ENCODE measurements at regions not wholly inside any gene's neighbourhood (a gene's known extent, or its start where the extent isn't known, plus 50 kb on each side); places are given as distances from the start of the nearest gene placed in this dataset.

DNA sequence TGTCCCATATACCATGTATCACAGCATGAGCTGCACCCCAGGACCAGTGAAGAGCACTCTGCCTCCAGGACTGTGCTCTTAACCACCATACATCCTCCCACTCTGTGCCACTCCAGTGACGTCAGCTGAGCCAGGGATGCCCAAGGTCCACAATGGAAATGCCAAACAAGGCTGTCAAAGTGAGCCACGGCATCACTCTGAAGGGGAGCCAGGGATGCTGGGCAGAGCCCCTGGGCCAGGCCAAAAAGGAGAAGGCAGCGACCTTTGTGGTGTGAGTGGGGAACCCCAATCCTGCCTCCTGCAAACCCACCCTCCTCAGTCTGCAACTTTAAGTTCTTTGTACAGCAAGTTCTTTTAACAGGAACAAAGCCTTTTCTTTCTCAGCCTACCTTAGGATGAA, 242.7 kb downstream of the SYK start:
- Histone ChIP-seq H3K36me3 (ENCODE audit: insufficient read depth) (no peaks in the 10 kb centered on the region), H3K27ac (ENCODE audit: low read depth) (no peak overlapping the region), H3K4me1 (ENCODE audit: insufficient read depth) (no peaks in the 10 kb centered on the region), H3K4me3 (ENCODE audit: low read depth, low read length) (no peak overlapping the region)
- WGBS, result 89% methylated on average over 3 of the region's 3 CpGs
- no peak for DNase-seq (ENCODE audit: extremely low spot score)

DNA sequence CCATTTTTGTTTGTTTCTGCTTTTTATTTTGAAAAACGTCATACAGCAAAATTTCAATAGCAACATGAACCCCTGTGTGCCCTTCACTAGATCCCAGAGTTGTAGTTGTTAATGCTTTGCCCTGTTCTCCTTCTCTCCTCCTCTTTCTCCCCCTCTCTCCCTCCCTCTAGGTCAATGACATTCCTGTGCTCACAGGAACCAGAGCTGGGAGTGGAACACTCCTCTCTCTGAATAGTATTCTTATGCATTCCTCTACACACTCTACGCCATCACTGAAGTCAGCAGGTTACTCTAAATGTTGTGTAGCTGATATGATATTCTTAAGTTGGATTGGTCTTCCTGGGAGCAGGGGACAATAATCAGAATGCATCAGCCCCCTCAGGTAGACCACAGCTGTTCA, 243.4 kb downstream of the SYK start:
- WGBS, result 83% methylated on average over 2 of the region's 2 CpGs
- H3K4me3 ChIP-seq (ENCODE audit: low read depth, low read length), result no peak overlapping the region
- no peak for DNase-seq (ENCODE audit: extremely low spot score)
- H3K27ac ChIP-seq (ENCODE audit: low read depth), result no peak overlapping the region
- H3K36me3 ChIP-seq (ENCODE audit: insufficient read depth), result no peaks in the 10 kb centered on the region
- H3K4me1 ChIP-seq (ENCODE audit: insufficient read depth), result no peaks in the 10 kb centered on the region

DNA sequence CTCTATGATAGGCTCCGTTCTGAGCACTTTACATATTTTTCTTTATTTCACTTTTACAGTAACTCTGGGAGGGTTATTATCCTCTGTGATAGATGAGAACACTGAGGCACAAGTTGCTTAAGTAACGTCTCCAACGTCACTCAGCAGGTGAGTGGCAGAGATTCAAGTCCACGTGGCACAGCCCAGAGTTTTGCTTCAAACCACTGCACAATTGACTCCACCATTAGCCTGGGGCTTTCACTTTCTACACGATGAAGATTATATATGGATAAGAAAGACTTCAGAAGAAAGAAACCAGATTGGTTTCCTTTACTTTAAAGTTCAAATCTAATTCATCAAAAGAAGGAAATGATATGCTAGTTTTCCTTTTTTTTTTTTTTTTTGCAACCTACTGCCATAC, 245.9 kb downstream of the SYK start:
- Histone ChIP-seq H3K27ac (ENCODE audit: low read depth) (no peak overlapping the region), H3K4me1 (ENCODE audit: insufficient read depth) (no peaks in the 10 kb centered on the region), H3K36me3 (ENCODE audit: insufficient read depth) (no peaks in the 10 kb centered on the region), H3K4me3 (ENCODE audit: low read depth, low read length) (no peak overlapping the region)
- 67% methylated on average over 5 of the region's 5 CpGs for WGBS
- DNase-seq (ENCODE audit: extremely low spot score), result no peak

DNA sequence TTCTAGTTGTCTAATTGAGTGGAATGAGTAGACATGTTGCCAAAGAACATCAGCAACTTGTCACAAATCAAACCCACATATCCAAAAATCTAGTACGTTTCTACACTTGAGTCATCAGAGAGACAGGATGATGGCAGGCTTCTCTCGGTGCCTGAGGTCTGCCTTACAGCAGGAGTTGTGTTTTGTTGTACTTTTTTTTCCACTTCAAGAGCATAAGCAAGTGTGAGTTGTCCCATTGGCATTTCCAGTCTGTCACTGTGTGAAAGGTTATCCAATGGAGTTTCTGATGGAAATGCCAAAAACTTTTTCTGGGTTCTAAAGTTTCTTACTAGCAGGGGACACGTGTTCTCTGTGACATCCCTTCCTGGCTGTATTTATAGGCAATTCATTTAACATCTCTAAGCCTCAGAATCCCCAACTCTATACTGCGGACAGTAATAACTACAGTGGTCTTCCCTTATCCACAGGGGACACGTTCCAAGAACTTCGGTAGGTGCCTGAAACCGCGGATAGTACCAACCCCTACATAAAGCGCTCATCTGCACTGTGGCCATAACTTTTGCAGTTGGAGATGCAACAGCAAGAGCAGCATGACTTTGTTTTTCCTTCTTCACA, 246.5 kb downstream of the SYK start:
- DNase-seq (ENCODE audit: extremely low spot score), result no peak
- WGBS, result 80% methylated on average over 9 of the region's 9 CpGs
- Histone ChIP-seq H3K27ac (ENCODE audit: low read depth) (no peak overlapping the region), H3K4me1 (ENCODE audit: insufficient read depth) (no peaks in the 10 kb centered on the region), H3K36me3 (ENCODE audit: insufficient read depth) (no peaks in the 10 kb centered on the region), H3K4me3 (ENCODE audit: low read depth, low read length) (no peak overlapping the region)

DNA sequence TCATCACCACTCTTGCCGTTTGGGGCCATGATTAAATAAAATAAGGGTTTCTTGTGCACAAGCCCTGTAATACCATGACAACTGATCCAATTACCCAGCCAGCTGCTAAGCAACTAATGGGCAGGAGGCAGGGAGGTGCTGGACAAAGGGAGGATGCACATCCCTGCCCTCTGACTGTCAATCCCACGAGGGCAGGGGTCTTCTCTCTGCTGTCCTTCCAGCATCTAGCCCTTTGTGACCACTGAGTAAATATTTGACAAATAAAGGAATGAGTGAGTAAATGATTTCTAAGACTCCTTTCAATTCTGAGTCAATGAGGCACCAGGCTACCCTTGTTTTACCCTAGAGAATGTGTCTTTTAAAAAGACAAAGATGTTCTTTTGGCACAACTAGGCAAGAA, 247.1 kb downstream of the SYK start:
- WGBS, result 56% methylated on average over 2 of the region's 2 CpGs
- Histone ChIP-seq H3K4me1 (ENCODE audit: insufficient read depth) (no peaks in the 10 kb centered on the region), H3K36me3 (ENCODE audit: insufficient read depth) (no peaks in the 10 kb centered on the region), H3K4me3 (ENCODE audit: low read depth, low read length) (no peak overlapping the region), H3K27ac (ENCODE audit: low read depth) (no peak overlapping the region)
- no peak for DNase-seq (ENCODE audit: extremely low spot score)

DNA sequence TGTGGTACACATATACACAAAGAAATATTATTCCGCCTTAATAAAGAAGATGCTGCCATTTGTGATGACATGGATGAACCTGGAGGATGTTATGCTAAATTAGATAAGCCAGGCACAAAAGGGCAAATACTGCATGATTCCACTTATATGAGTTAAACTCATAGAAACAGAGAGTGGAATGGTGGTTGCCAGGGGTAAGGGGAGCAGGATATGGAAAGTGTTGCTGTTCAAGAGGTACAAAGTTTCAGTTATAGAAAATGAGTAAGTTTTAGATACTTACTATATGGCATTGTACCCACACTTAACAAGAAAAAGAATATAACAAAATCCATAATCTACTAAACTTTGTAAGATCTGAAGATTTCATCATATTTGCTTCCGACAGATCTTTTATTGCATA, 252.2 kb downstream of the SYK start:
- no peaks in the 10 kb centered on the region for H3K4me1 ChIP-seq (ENCODE audit: insufficient read depth)
- 95% methylated on average over 2 of the region's 2 CpGs for WGBS
- H3K36me3 ChIP-seq (ENCODE audit: insufficient read depth), result no peaks in the 10 kb centered on the region
- no peak for DNase-seq (ENCODE audit: extremely low spot score)
- H3K4me3 ChIP-seq (ENCODE audit: low read depth, low read length), result no peak overlapping the region
- no peak overlapping the region for H3K27ac ChIP-seq (ENCODE audit: low read depth)

DNA sequence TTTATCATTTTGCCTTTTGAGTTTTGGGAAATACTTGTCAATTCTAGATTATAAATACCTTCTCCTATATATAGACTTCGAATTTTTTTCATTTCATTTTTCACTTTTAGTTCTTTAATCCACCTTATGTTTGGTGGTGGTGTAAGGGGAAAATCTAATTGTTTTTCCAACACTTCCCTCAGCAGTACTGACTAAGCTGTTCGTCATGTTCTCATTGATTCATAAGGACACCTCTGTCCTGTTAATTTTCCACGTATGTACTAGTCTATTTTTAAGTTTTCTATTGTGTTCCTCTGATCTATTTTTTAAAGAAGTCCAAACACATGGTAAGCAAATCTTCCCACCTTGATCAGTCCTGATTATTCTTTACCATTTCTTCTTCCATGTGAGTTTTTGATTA, 254.2 kb downstream of the SYK start:
- no peaks in the 10 kb centered on the region for H3K36me3 ChIP-seq (ENCODE audit: insufficient read depth)
- DNase-seq (ENCODE audit: extremely low spot score), result no peak
- no peak overlapping the region for H3K27ac ChIP-seq (ENCODE audit: low read depth)
- H3K4me1 ChIP-seq (ENCODE audit: insufficient read depth), result no peaks in the 10 kb centered on the region
- H3K4me3 ChIP-seq (ENCODE audit: low read depth, low read length), result no peak overlapping the region
- WGBS, result 86% methylated on average over 3 of the region's 3 CpGs

DNA sequence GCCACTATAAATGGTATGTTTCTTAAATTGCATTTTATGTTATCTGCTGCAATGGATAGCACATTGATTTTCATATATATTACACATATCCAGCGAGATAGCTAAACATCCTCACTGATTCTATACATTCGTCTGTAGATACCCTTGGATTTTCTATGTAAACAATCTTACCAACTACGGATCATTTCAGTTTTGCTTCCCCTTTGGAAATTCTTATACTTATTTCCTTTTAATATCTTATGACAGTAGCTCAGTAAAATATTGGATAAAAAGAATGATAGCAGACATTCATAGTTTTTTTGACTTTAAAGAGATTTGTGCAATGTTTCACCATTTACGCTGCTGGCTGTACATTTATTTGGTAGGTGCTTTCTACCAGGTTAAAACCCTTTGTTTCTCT, 254.9 kb downstream of the SYK start:
- Histone ChIP-seq H3K27ac (ENCODE audit: low read depth) (no peak overlapping the region), H3K4me1 (ENCODE audit: insufficient read depth) (no peaks in the 10 kb centered on the region), H3K36me3 (ENCODE audit: insufficient read depth) (no peaks in the 10 kb centered on the region), H3K4me3 (ENCODE audit: low read depth, low read length) (no peak overlapping the region)
- DNase-seq (ENCODE audit: extremely low spot score), result no peak
- 71% methylated on average over 4 of the region's 4 CpGs for WGBS

DNA sequence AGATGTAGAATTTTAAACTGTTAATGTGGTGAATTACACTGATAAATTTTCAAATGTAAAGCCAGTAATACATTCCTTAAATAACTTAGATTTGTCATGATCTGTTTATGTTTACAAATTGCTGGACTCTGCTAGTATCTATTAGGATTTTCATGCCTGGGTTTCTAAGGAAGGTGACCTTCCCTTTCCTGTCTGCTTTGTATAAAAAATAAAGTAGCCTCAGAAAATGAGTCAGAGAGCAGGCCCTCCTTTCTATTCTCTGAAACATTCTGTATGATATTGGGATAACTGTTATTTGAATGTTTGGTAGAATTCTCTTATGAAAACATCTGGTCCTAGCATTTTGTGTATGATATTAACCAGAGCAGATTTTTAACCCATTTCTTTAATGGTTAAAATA, 255.3 kb downstream of the SYK start:
- Histone ChIP-seq H3K27ac (ENCODE audit: low read depth) (no peak overlapping the region), H3K4me1 (ENCODE audit: insufficient read depth) (no peaks in the 10 kb centered on the region), H3K4me3 (ENCODE audit: low read depth, low read length) (no peak overlapping the region), H3K36me3 (ENCODE audit: insufficient read depth) (no peaks in the 10 kb centered on the region)
- no peak for DNase-seq (ENCODE audit: extremely low spot score)

DNA sequence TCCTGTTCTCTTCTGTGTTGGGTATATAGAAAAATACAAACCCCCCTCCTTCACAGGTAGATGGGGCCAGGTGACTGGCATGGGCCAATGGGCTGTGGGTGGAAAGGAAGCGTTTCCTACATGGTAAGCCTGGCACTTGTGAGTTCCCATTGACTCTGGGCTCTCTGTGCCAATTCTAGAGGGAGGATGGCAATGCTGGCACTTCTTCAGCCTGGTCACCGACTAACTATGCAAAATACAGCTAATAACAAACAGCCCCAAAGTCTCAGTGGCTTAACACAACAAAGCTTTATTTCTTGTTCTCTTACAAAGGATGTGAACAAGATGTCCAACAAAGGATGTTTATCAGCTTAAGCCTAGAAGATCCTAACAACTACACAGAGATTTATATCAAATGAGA, 258.1 kb downstream of the SYK start:
- Histone ChIP-seq H3K36me3 (ENCODE audit: insufficient read depth) (no peaks in the 10 kb centered on the region), H3K27ac (ENCODE audit: low read depth) (no peak overlapping the region), H3K4me3 (ENCODE audit: low read depth, low read length) (no peak overlapping the region), H3K4me1 (ENCODE audit: insufficient read depth) (no peaks in the 10 kb centered on the region)
- DNase-seq (ENCODE audit: extremely low spot score), result no peak
- 60% methylated on average over 2 of the region's 2 CpGs for WGBS

DNA sequence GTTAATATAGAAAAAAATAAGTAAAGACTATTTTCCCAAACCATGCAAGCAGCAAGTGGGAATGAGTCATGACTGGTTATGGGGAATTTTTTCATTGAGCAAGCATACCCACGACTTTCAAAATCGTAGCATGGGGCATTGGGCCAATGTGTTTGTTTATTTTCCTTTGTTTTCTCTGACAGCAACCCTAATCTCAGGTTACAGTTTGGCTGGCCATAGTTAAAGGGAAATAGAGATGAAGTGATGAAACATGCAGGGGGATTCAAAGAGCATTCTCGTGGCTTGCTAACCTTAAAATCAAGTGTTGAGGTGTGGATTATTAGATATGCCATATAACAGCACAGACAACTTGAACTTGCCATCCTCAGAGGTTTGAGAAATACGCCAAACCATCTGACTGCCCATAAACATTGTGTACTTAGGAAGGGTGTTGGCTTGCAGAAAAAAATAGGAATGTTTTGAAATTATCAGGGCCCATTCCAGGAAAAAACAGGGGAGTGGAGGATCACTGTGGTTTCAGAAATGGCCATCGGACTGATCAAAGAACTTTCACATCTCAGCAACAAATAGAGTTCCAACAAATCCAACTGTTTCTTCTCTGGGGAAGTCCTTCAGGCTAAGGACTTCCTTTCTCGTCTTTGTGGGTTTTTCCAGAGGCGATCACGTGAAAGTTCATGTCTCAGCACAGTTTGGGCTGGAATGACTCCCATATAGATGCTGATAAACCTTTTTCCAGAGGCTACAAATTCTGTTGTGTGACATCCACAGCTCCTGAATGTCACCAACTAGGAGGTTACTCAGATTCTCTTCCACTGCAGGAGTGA, 259.1 kb downstream of the SYK start:
- WGBS, result 33% methylated on average over 8 of the region's 8 CpGs
- Histone ChIP-seq H3K36me3 (ENCODE audit: insufficient read depth) (no peaks in the 10 kb centered on the region), H3K4me3 (ENCODE audit: low read depth, low read length) (no peak overlapping the region), H3K4me1 (ENCODE audit: insufficient read depth) (no peaks in the 10 kb centered on the region), H3K27ac (ENCODE audit: low read depth) (no peak overlapping the region)
- peak; percentile 31 for DNase-seq (ENCODE audit: extremely low spot score)

DNA sequence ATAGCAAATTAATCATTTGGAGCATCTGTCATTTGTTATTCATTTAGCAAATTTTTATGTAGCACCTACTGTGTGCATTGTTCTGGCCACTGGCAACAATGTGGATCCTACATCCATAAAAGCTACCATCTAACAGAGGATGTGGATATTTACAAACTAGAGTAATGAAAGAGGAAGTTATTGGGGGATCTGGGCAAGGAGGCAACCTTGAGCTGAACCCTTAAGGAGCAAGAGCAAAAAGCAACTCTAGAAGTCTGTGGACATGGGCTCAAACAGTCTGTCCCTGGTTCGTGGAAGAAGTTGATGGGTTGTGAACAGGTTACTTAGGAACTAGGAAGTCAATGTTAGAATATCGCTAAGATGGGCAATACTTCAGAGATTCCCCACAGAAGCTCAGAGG, 259.9 kb downstream of the SYK start:
- 86% methylated on average over 2 of the region's 2 CpGs for WGBS
- no peak for DNase-seq (ENCODE audit: extremely low spot score)
- Histone ChIP-seq H3K27ac (ENCODE audit: low read depth) (no peak overlapping the region), H3K36me3 (ENCODE audit: insufficient read depth) (no peaks in the 10 kb centered on the region), H3K4me3 (ENCODE audit: low read depth, low read length) (no peak overlapping the region), H3K4me1 (ENCODE audit: insufficient read depth) (no peaks in the 10 kb centered on the region)

DNA sequence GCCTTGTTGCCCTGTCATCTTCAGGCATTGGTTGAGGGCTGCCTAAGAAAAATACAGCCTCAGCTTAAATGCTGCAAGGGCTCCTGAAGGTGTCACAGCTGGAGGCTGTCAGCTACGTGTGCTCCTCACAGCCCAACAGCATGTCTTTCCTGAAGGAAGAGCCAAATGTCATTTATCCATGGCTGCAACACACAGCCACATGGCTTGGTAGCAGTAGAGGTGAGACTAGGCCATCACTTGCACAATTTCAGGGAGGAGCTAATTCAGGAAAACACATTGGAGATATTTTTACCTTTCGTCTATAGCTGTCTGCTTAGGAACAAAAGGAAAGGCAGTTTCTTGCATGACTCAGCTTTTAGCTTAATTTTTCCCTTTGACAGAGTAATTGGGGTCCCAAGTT, 260.7 kb downstream of the SYK start:
- no peak overlapping the region for H3K27ac ChIP-seq (ENCODE audit: low read depth)
- H3K4me3 ChIP-seq (ENCODE audit: low read depth, low read length), result no peak overlapping the region
- no peak for DNase-seq (ENCODE audit: extremely low spot score)
- 85% methylated on average over 2 of the region's 2 CpGs for WGBS
- H3K4me1 ChIP-seq (ENCODE audit: insufficient read depth), result no peaks in the 10 kb centered on the region
- H3K36me3 ChIP-seq (ENCODE audit: insufficient read depth), result no peaks in the 10 kb centered on the region

DNA sequence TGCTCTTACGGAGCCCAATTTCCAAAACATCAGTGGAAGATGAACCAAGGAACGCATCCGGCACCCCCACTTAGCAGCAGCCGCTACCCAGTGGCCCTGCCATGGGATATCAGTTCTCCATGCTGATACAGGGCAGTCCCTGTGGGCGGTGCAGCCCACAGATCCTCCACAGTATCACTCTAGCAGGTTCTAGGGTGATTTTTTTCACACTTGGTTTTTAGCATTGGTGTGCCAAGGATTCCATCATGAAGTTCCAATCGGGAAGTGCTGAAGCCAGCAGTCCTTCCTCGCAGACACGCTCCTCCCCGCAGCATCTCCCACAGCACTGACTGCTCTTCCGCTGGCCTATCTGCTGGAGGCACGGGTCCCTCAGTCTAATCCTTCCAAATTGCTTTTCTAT, 261.9 kb downstream of the SYK start:
- Histone ChIP-seq H3K27ac (ENCODE audit: low read depth) (no peak overlapping the region), H3K4me1 (ENCODE audit: insufficient read depth) (no peaks in the 10 kb centered on the region), H3K4me3 (ENCODE audit: low read depth, low read length) (no peak overlapping the region), H3K36me3 (ENCODE audit: insufficient read depth) (no peaks in the 10 kb centered on the region)
- no peak for DNase-seq (ENCODE audit: extremely low spot score)
- WGBS, result 91% methylated on average over 11 of the region's 11 CpGs

Measured in urinary bladder (tissue), 3 donors.